Esophagus squamous epithelium (tissue), 4 donors: ENCODE measurements at regions not wholly inside any gene's neighbourhood (a gene's known extent, or its start where the extent isn't known, plus 50 kb on each side); places are given as distances from the start of the nearest gene placed in this dataset.

ENCODE experiments used
- POLR2A ChIP-seq, 4 donors: fragments of 450-650 bp; IDR thresholded peaks; one replicate each; pipeline ENCODE4 v1.6.1; 2017; ENCODE audit warnings: antibody characterized with exemption in 4 of 4, mild to moderate bottlenecking in 4 of 4, moderate library complexity in 3 of 4
- TF ChIP-seq, protein P1 (sequence below), 6 experiments: fragments of 450-650 bp in 4 of 6; fragments of 200-600 bp in 2 of 6; sonication (generic) in 2 of 6; IDR thresholded peaks; one replicate each; pipeline ENCODE4 v1.5.1; 2016 to 2019; ENCODE audit warnings: antibody characterized with exemption in 6 of 6, mild to moderate bottlenecking in 4 of 6, moderate library complexity in 4 of 6

DNA sequence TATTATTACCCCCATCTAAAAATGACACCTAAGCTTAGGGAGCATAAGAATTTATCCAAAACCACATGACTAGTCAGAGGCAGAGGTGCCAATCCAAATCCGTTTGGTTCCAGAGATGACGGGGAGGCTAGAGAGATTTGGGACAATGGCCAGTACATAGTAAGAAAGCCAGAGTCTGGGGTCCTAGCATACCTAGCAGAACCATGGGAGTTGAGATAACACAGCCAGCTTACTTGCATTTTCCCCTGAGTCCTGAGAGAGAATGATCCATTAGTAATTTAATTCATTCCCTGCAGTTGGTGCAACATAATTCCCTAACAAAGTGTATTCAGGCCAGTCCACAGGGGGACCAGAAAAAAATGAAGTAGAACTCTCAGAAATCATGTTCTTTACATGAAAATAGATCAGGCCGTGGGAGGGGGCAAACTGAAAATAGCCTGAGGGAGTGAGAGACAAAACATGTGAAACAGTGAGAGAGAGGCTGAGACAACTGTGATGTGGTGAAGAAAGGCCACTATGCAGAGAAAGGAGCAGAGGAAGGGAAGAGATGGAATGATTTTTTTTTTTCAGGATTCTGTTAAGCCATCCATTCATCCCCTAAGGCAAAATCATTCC lies 243.3 kb downstream of the BRINP2 start:
- TF ChIP-seq, protein P1, sequence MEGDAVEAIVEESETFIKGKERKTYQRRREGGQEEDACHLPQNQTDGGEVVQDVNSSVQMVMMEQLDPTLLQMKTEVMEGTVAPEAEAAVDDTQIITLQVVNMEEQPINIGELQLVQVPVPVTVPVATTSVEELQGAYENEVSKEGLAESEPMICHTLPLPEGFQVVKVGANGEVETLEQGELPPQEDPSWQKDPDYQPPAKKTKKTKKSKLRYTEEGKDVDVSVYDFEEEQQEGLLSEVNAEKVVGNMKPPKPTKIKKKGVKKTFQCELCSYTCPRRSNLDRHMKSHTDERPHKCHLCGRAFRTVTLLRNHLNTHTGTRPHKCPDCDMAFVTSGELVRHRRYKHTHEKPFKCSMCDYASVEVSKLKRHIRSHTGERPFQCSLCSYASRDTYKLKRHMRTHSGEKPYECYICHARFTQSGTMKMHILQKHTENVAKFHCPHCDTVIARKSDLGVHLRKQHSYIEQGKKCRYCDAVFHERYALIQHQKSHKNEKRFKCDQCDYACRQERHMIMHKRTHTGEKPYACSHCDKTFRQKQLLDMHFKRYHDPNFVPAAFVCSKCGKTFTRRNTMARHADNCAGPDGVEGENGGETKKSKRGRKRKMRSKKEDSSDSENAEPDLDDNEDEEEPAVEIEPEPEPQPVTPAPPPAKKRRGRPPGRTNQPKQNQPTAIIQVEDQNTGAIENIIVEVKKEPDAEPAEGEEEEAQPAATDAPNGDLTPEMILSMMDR (IDR thresholded peaks at IDR 0.05), result no peak
- no peak for TF ChIP-seq POLR2A (IDR thresholded peaks at IDR 0.05)
